GM12865 (cell line): ENCODE measurements at regions not wholly inside any gene's neighbourhood (a gene's known extent, or its start where the extent isn't known, plus 50 kb on each side); places are given as distances from the start of the nearest gene placed in this dataset.

Source experiments
- DNase-seq: peaks from one replicate; pipeline ENCODE4 v3.0.0; 2010; ENCODE audit warnings: low read depth
- H3K4me3 ChIP-seq: 2 replicates; pipeline ENCODE4 v1.5.1; 2011; ENCODE audit warnings: mild to moderate bottlenecking, low read depth, low read length, control low read depth
- TF ChIP-seq, protein P1 (sequence below): IDR thresholded peaks from 2 replicates; pipeline ENCODE4 v1.5.1; 2011; ENCODE audit warnings: low read length, control low read depth, low read depth, inconsistent platforms; ENCODE audit not compliant: insufficient read depth; ENCODE audit errors: missing control alignments

DNA sequence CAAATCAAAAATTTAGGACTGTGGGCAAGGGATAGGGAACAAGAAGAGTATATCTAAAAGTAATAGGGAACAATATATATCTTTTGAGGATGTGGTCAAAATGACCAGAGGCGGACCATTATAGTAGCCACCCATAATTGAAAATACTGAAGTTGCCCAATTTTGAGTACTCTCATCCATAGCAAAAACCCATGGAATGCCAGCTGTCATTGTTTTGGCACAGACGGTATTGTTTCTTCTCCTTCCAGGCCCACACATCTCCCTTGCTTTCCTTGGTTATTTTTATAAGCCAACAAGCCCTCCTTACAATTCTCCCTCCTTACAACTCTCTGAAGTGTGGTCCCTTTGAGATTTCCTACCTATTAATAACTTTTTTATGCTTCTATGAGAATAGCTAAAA is 50.4 kb upstream of the RGMB start:
- H3K4me3 ChIP-seq: no peak overlapping the region
- DNase-seq: no peak
- TF ChIP-seq, protein P1, sequence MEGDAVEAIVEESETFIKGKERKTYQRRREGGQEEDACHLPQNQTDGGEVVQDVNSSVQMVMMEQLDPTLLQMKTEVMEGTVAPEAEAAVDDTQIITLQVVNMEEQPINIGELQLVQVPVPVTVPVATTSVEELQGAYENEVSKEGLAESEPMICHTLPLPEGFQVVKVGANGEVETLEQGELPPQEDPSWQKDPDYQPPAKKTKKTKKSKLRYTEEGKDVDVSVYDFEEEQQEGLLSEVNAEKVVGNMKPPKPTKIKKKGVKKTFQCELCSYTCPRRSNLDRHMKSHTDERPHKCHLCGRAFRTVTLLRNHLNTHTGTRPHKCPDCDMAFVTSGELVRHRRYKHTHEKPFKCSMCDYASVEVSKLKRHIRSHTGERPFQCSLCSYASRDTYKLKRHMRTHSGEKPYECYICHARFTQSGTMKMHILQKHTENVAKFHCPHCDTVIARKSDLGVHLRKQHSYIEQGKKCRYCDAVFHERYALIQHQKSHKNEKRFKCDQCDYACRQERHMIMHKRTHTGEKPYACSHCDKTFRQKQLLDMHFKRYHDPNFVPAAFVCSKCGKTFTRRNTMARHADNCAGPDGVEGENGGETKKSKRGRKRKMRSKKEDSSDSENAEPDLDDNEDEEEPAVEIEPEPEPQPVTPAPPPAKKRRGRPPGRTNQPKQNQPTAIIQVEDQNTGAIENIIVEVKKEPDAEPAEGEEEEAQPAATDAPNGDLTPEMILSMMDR: no peak
